GM18909 (cell line): ENCODE measurements at regions not wholly inside any gene's neighbourhood (a gene's known extent, or its start where the extent isn't known, plus 50 kb on each side); places are given as distances from the start of the nearest gene placed in this dataset.
"Not testable (repeated sequence)": the region's sequence is repeated elsewhere in the genome, so short reads cannot be mapped to it uniquely, and the experiment has no call there.

Experiments used
- ATAC-seq: cut with Tn5 transposase; IDR thresholded peaks from one replicate; pipeline ENCODE4 v1.9.1; 2021; ENCODE audit warnings: mild to moderate bottlenecking; ENCODE audit not compliant: unreplicated experiment, poor library complexity

DNA sequence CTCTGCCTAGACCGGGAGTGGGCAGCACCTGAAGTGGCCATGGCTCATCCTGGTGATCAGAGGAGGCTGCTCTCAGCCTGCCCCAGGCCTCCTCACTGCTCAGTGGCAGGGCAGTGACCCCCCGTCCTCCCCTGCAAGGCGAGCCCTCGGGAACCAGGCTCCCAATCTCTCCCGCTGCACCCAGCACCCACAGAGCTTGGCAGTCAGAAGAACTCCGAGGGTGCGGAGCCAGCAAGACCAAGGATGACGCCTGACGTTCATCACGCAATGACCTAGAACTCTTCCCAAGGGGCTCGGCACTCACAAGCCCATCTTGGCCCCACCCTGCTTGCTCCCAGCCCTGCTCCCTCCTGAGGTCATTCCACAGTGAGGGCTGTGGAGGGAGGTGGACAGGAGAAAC lies 189.8 kb upstream of the SALL3 start:
- ATAC-seq: no peak

DNA sequence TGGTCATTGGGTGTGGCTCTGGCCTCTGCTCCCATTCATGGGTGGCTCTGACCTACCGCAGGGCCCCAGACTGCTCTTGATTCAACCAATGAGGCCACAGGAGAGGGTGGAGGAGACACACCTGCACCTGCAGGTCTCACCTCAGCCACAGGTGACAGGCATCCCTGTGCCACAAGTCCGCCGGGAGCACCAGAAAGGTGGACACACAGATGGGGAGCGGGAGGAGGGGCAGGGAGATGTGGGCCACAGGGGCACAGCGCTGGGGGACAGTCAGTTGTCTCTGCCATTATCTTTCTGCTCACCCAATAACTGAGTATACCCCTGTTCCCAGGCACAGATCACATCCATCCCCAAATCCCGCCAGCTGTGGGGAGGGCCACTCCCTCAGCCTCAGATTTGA lies 189.1 kb upstream of the SALL3 start:
- no peak for ATAC-seq

DNA sequence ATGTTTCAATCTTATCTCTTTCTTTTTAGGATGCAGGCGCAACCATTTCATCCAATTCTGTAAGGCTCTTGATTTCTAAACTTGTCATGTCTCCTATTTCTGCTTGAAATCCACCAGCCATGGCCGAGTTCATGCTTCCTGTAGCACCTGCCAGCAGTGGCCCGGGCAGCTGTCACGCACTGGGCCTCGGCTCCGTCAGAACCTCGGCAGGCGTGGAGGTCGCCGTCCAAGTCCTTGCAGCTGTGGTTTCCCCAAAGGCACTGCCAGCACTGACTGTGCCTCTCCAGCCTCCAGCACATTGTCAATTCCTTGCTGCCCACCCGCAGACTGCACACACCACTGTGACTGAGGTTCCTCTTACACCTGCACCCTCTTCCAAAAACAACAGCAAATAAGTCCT lies 188.7 kb upstream of the SALL3 start:
- no peak for ATAC-seq

DNA sequence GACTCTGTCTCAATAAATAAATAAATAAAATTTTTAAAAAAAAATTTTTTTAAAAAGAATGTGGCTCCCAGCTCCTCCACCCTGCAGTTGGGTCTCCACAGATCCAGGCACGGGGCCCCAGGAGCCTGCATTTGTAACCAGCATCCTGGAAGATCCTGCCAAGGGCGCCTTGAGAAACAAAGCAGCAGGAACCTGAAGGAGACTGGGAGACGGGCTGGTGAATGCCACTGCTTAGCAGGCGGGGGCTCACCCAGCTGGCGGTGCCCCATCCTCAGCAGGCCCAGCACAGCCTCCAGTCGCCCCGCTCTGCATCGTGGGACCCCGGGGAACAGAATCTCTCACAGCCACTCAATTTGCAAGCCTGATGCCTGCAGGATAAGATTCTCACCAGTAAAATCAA lies 187.5 kb upstream of the SALL3 start:
- no peak for ATAC-seq

DNA sequence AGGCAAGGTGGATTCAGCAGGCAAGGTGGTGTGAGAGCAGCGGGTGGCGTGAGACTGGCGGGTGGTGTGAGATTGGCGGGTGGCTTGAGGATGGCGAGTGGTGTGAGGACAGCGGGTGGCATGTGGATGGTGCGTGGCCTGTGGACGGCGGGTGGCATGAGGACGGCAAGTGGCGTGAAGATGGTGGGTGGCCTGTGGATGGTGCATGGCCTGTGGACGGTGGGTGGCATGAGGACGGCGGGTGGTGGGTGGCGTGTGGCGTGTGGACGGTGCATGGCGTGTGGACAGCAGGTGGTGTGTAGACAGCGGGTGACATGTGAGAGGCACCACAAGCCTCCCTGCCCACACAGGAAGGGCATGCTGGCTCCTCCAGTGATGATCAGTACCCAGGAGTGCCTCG lies 186.9 kb upstream of the SALL3 start:
- no peak for ATAC-seq

DNA sequence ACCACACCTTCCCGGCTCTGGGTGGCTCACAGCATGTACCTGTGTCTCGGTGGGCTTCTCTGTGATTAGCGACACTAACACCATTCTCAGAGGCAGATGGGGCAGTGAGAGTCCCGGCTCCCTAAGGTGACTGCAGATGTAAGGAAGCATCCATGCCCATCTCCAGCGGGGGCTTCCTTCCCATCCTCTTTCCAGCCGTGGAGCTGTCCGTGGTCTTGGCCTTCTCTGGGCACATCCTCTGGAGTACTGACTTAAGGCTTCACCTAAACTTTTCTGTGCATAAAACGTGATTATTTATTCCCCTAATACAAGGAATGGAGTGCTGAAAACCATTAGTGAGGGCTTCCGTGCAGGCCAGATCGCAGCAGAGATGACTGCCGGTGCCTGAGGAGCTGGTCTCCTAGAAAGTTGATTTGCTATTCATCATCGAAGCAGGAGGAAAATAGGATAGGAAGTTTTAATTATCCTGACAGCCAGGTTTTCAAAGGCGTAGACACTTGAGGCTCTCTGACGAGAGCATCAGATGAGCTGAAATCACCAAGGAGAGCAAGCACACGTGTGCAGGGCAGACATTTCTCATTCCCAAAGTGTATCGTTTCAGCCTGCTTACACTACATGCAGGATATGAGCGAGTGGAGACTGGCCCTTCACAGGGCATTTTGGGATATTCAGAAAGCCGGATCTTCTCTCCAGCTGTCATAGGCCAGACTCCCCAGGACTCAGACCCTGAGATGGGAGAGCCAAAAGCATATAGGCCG lies 186.1 kb upstream of the SALL3 start:
- no peak for ATAC-seq

DNA sequence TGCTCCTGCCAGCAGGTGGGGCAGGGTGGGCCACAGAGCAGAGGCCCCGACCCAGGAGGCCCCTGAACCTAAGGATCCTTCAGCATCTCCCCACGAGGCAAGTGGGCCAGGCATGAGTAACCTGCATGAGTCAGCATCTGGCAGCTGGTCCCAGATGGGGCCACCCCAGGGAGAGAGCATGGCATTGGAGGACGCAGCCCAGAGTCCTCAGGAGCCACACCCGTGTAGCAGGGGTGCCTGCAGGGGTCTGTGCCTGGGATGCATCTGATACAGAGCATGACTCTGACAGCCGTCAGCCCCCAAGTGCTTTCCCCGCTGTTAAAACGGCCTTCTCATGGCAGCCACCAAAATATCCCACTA lies 185.6 kb upstream of the SALL3 start:
- no peak for ATAC-seq

DNA sequence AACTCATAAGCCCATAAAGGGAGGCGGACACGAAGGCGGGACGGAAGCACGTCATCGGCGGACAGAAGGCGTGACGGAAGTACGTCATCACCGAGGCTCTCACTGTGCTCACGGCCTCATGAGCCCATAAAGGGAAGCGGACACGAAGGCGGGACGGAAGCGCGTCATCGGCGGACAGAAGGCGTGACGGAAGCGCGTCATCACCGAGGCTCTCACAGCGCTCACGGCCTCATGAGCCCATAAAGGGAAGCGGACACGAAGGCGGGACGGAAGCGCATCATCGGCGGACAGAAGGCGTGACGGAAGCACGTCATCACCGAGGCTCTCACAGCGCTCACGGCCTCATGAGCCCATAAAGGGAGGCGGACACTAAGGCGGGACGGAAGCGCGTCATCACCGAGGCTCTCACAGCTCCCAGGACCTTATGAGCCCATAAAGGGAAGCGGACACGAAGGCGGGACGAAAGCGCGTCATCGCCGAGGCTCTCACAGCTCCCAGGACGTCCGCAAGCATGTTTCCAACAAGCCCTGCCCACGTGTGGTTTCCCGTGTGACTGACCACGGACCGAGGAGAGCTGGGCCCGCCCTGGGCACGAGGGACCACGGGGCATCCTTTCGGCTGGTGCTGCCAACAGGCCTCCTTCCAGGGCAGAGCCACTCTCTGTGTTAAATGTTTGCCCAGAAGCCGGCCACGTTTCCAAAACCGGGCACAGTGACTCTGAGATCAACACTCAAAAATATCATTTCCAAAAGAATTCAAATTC lies 182.7 kb upstream of the SALL3 start:
- no peak for ATAC-seq

DNA sequence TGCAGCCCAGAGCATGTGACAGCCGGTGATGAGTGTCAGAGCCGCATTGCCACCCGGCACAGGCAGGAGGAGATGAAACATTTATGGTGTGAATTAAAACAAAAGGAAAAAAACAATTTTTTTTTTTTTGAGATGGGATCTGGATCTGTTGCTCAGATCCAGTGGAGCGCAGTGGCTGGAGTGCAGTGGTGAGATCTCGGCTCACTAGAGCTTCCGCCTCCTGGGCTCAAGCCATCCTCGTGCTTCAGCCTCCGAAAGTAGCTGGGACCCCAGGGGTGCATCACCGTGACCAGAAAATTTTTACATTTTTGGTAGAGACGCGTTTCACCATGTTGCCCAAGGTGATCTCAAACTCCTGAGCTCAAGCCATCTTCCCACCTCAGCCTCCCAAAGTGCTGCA lies 182.1 kb upstream of the SALL3 start:
- no peak for ATAC-seq

DNA sequence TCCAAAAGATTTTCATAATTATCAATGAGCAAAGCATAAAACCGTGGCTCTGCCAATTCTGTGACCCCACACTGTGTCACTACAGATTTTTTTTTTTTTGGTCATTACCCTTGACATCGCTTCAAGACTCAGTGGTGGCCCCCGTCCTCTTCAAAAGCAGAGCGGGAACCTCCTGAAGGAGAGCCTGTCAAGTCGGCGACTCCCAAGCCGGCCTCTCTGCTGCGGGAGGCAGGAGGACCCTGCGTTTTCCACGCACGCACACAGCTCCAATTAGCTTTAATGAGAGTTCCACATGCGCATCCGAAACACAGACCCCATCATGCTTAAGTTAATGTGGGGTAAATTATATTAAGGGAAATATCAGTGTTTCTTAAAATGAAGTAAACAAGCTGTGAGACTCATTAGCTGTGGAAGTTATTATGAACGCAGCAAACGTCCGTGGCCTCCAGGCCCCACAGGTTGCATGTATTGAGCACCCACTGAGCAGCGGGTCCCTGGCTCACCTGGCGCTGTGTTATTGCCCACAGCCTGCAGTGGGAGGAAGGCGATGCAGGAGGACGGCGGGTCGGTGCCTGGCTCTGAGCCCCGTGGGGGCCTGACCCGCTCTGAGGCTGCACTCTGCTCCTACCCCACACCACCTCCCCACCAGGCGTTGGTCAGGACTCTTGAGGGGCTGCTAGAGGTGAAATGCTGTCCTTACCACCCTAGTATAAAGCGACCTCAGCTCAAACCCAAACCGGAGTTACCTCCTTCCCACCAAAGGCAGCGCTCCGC lies 181.0 kb upstream of the SALL3 start:
- ATAC-seq: no peak

DNA sequence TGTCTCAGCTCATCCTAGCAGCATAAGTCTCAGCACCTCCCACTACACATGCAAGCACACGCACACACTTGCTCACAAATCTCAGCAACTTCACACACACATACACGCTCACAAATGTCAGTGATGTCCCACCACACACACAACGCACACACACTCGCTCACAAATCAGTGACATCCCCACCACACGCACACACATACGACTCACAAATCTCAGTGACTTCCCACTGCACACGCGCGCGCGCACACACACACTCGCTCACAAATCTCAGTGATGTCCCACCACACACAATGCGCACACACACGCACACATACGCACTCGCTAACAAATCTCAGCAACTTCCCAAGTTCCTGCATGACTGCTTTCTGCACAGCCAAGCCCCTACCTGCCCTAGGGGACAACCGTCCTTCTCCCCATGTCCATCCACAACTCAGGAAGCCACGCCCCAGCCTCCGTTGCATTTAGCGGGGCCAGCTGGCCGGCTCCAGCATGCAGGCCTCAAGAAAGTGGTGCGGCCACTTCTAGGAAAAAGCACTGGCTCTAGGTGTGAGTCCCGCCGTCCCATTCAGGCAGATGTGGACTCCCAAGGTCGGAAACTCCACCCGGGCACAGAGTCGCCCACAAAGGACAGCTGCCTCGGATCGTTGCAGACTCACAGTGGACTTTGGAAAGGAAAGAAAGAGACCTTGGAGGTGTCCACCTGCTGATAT lies 180.1 kb upstream of the SALL3 start:
- no peak for ATAC-seq

DNA sequence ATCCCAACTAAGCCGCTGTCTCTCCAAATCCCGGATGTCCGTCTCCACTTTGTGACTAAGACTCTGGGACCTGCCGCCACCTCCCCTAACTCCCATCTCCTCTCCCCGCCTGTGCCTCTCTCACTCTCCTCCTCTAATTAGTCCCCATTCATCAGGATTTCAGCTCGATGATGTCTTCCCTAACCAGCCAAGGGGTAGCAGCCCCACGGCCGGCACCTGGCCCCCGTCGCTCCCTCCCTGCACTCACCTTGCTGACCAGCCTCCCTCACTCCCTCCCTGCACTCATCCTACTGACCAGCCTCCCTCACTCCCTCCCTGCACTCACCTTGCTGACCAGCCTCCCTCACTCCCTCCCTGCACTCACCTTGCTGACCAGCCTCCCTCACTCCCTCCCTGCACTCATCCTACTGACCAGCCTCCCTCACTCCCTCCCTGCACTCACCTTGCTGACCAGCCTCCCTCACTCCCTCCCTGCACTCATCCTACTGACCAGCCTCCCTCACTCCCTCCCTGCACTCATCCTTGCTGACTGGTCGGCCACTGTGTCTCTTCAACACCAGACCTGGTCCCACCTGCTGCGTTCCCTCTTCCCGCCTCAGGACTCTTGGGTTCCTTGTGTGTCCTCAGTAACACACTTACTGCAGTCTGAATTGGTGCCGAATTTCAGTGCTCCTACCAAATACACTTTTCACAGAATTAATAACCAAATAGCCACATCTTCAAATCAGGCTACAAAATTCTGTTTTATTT lies 179.3 kb upstream of the SALL3 start:
- ATAC-seq: not testable (repeated sequence)

DNA sequence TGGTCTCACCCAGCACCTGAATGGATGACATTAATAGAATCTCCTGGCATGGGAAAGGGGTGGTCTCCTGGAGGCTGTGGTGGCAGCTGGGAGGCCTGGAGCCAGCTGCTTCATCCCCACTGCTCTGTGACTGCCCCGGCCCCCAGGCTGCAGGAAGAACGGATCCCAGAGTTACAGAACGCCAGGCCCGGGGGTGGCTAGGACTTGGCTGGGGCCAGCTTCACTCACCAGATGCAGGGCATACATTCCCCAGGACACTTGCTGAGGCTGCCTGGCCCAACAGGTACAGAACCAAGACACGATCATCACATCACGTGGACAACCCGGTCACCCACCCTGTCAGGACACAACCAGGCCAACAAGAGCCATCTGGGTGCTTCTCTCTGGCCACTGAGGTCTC lies 178.6 kb upstream of the SALL3 start:
- no peak for ATAC-seq

DNA sequence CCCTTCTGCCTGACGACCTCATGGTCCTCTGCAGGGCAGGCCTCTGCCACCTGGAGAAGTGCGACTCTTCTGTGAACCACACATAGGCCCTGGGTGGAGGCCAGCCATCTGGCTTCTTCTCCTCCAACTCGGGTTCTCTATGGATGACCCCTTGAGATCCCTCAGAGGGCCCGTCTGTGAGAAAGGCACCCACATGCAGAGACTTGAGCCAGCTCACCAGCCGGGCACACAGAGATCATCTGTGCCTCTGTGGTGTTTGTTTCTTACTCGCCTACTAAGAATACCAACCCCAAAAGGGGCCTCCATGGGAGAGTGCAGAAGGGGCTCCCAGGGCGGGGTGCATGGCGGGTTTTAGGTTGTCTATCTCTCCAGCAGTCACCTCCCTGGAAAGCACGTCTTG lies 176.5 kb upstream of the SALL3 start:
- no peak for ATAC-seq

DNA sequence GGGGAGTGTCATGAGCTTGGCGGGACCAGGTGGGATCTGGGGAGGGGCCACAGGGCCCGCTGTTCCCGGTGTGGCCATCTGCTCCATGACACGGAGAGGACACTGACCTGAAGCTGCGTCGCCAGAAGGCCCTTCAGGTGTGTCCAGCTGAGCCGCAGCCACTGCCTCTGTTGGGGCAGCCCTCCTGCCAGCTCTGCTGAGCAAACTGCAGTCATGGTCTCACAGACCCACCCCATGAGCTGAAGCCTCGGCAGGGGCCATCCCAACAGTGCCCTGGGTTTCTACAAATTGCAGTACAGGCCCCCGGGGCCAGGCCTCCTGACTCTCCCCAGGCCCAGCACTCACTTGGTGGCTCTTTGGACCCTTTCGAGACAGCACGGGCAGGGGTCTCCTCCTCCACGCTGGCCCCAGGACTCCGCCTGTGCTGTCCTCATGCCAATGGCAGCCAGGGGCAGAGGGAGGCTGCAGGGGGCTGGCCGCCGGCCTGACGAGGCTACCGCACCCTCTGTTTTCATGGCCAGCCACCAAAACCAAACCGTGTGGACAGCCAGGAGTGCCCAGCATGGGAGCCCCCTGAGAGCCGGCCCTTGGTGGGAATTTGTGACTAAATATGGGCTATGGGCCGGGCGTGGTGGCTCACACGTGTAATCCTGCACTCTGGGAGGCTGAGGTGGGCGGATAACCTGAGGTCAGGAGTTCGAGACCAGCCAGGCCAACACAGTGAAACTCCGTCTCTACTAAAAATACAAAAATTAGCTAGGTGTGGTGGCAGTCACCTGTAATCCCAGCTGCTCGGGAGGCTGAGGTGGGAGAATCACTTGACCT lies 175.2 kb upstream of the SALL3 start:
- no peak for ATAC-seq

DNA sequence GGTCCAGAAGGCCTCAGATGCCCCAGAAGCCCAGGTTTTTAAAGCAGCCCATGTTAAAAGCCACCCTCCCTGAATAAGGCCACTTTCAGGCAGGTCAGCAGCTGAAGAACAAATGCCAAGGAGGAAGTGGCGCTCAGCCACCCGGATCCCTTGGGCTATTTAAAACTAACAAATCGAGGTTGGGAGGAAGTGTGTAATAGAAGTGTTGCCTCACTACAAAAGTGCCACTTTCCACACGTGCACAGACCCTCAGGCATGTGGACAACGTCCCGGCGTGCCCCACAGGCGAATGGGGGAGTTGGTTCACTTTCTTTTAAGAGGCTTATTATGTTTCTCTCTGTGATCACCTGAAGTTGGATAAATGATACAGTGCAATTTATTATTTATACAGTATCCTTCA lies 173.8 kb upstream of the SALL3 start:
- no peak for ATAC-seq

DNA sequence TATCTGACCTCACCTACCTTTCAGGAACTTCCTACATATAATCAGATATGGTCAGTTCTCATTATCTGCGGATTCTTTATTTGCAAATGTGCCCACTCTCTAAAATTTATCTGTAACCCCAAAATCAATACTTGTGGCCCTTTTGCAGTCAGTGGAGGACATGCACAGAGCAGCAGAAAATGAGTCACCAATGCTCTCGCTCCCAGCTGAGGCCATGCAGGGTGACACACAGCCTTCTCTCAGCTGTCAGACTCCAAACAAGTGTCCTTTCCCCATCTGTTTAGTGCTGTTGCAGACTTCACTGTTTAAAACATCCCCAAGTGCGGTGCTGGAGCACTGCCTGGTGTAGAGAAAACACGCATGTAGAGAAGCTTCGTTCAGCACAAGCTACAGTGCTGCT lies 171.9 kb upstream of the SALL3 start:
- ATAC-seq: no peak

DNA sequence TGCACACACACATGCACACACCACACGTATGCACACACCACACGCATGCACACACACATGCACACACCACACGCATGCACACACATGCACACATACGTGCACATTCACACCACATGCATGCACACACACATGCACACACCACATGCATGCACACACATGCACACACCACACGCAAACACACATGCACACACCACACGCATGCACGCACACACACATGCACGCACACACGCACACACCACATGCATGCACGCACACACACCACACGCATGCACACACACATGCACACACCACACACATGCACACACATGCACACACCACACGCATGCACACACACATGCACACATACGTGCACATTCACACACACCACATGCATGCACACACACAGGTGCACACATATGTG lies 169.8 kb upstream of the SALL3 start:
- ATAC-seq: no peak

DNA sequence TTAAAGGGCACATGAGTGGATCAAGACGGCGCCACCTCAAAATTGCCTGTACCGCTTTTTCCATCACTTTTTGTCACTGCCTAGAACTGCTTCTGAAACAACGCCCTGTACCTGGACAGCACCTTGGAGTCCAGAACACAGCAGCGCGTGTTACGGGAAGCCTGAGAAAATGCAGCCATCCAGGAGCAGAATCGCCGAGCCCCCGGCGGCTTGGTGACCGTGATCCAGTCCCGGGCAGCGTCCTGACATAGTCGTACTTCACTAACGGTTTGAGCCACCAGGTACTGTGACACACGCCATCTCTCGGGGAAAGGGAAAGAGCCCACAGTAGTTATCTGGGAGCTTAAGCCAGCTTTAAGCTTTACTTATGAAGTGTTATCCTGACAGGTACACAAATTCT lies 168.9 kb upstream of the SALL3 start:
- no peak for ATAC-seq
